ENCODE measurements at regions not wholly inside any gene's neighbourhood (a gene's known extent, or its start where the extent isn't known, plus 50 kb on each side); places are given as distances from the start of the nearest gene placed in this dataset.

GRCh38 chr18:57249179-57249578 is 102.3 kb downstream of the BOD1L2 start:
- no peak for DNase-seq

DNA sequence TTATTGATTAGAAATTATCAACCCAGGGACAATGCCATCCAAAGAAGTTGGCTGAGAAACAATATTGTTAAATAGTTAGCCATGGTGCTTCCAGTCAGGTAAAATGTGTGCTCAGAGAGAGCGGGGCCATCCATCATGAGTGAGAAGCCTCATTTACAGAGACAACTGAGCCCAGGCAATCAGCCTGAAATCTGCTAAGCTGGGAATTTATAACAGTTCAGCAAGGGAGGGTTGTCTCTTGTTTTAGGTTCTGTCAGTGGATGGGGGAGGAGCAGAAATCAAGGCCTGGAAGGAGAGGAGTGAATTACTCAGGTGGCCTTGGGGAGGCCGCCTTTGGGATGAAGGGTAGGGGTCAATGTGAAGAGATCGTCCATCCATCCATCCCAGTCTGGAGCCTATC is 102.5 kb upstream of the ST8SIA3 start:
- no peak for DNase-seq

- no peak for DNase-seq
Observed at GRCh38 chr18:57251747-57252146, 100.6 kb upstream of the ST8SIA3 start.

- no peak for DNase-seq
Observed at GRCh38 chr18:57253903-57254302, 98.5 kb upstream of the ST8SIA3 start.

- no peak for DNase-seq
Observed at GRCh38 chr18:57258131-57258777, 94.1 kb upstream of the ST8SIA3 start.

- DNase-seq: no peak
Observed at GRCh38 chr18:57267368-57267925, 84.9 kb upstream of the ST8SIA3 start.

DNA sequence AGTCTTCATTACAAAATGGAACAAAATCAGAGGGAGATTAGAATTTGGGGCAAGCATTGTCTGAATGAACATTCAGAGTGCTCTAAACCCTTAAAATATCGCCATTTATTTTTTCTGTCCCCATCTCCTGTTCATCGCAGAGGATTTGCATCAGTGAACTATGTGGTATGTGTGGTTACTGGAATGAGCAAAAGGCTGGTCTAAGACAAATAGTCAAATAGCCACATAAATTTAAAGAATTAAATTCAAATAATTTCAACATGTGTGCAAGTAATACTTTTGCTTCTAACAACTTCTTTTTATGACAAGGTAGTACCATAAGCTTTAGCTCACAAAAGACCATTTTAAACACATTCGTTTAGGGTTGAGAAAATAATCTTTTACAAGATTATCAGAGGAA is 82.6 kb upstream of the ST8SIA3 start:
- no peak for DNase-seq

- no peak for DNase-seq
Observed at GRCh38 chr18:57270156-57270555, 82.2 kb upstream of the ST8SIA3 start.

- DNase-seq: no peak
Observed at GRCh38 chr18:57273194-57273593, 79.2 kb upstream of the ST8SIA3 start.

- DNase-seq: peak; percentile 61
Observed at GRCh38 chr18:57275111-57275510, 77.2 kb upstream of the ST8SIA3 start.

DNA sequence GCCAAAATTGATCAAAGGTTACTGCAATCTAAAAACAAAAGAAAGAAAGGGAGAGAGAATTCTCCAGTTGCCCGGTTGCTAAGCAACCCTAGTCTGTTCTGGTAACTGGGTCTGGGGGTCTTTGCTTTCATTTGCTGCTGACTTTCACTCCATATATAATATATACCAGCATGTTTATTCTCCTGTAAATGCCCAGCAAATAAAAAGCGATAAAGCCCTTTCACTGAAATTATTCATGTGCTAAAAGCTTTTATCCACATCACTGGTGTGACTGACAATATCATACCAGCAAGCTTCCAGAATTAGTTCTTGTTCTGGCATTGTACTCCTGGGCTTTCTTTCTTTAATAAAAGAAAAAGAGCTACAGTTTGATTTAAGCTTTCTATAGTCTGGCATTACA is 75.5 kb upstream of the ST8SIA3 start:
- DNase-seq: no peak

DNA sequence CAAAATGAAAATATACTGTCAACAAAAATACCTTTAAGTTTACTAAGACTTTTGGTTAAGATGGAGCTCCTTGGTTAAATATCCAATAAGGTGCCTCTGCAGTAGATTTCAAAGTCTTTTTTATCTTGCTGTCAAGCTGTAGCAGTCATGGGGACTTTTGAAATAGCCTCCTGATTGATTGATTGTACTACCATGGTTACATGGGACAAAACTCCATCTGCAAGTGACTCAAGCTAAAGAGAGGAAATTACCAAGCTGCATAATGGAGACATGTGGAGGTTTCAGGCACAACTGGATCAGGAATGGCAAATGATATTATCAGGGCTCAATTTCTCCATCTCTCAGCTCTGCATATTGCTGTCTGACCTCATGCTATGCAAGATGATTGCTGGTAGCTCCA is 73.4 kb upstream of the ST8SIA3 start:
- DNase-seq: no peak

GRCh38 chr18:57281519-57281918 is 70.8 kb upstream of the ST8SIA3 start:
- DNase-seq: no peak

- DNase-seq: no peak
Observed at GRCh38 chr18:57286949-57287348, 65.4 kb upstream of the ST8SIA3 start.

- DNase-seq: no peak
Observed at GRCh38 chr18:57287766-57288165, 64.6 kb upstream of the ST8SIA3 start.

DNA sequence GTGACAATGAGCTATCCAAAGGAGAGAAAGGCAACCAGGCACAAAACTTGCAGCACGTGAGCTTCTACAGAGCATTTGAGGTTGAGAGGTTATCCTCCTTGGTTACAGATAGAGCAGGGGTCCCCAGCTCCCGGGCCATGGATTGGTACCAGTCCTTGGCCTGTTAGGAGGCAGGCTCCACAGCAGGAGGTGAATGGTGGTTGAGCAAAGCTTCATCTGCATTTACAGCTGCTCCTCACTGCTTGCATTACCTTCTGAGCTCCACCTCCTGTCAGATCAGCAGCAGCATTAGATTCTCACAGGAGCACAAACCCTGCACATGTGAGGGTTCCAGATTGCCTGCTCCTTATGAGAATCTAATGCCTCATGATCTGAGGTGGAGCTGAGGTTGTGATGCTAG is 57.8 kb upstream of the ST8SIA3 start:
- DNase-seq: no peak

GRCh38 chr18:57296336-57296735 is 56.0 kb upstream of the ST8SIA3 start:
- no peak for DNase-seq

DNA sequence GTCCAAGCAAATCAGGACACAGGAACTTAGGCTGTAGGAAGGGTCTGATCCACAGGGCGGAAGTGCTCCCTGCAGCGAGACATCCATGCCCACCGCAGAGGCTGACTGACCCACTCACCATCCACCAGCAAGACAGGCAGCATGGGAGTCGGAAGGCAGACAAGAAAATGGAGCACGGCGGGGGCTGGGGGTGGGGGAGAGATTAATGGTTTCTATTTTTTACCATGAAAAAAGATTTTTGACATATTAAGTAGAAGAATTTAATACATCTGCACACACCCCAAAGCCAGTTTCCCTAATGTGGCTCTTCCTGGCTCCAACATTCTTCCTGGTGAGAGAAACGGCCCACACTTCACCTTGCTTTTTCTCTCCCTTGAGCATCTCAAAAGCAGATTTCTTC is 55.1 kb upstream of the ST8SIA3 start:
- no peak for DNase-seq

- no peak for DNase-seq
Observed at GRCh38 chr18:57299931-57300330, 52.4 kb upstream of the ST8SIA3 start.

- no peak for DNase-seq
Observed at GRCh38 chr18:57301573-57302559, 50.5 kb upstream of the ST8SIA3 start.
